ENCODE measurements at regions not wholly inside any gene's neighbourhood (a gene's known extent, or its start where the extent isn't known, plus 50 kb on each side); places are given as distances from the start of the nearest gene placed in this dataset.
"Not testable (repeated sequence)": the region's sequence is repeated elsewhere in the genome, so short reads cannot be mapped to it uniquely, and the experiment has no call there.

- CTCF ChIA-PET = not testable (repeated sequence)
These were observed 2406.1 kb upstream of the PCDH20 start for GRCh38 chr13:63821785-63822184.

DNA sequence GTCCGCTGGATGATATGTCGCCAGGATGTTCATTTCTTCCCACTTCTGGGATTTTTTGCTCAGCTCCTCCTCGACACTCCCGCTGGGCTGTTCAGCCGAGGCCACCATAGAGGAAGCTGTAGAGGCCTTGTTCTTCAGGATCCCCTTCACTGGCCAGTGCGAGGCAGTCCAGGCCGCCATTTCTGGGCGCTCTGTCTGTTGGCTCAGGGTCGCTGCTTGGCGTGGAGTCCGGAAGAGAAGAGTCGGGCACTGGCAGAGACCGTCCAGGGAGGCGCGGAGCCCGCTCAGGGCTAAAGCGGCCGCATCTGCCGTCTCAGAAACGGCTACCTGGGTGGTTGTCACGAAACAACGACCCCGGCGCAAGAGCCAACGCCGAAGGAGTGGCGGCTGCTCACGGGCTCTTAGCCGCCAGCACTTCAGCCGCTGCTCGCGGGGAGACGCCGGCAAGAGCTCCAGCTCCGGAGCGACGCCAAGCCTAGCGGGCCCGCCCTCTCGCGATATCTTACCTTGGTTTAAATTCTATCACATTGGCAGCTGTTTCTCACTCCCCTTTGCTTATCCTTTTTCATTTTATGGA is 2395.9 kb upstream of the PCDH20 start:
- H4K20me1 ChIP-seq (replicated peaks; ENCODE audit: control insufficient read depth, extremely low read depth, insufficient read depth, low read length); FAIRE-seq; H3K79me2 ChIP-seq (ENCODE audit: control insufficient read depth, insufficient read depth, low read length); CTCF ChIA-PET; H3K36me3 ChIP-seq (ENCODE audit: control insufficient read depth in 2 of 2, extremely low read depth in 1 of 2, insufficient read depth in 2 of 2, low read length in 2 of 2); H3K4me1 ChIP-seq (ENCODE audit: control insufficient read depth, extremely low read depth, insufficient read depth, low read length); H3K27me3 ChIP-seq (ENCODE audit: control insufficient read depth in 2 of 2, insufficient read depth in 2 of 2, low read length in 2 of 2); BruUV-seq (replicated peaks); H3K27ac ChIP-seq (ENCODE audit: insufficient read depth, low read depth, low read length); H3K4me2 ChIP-seq (ENCODE audit: insufficient read depth, low read length); H3K9me3 ChIP-seq (replicated peaks; ENCODE audit: control insufficient read depth, insufficient read depth, low read length); H3K9me1 ChIP-seq (replicated peaks; ENCODE audit: control insufficient read depth, extremely low read depth, insufficient read depth, low read length); intact Hi-C loops (cut with micrococcal nuclease); DNase-seq (ENCODE audit: low read depth, low spot score); POLR2A ChIA-PET; H3K4me3 ChIP-seq (replicated peaks in 1 of 3; ENCODE audit: insufficient read depth in 1 of 3, low read depth in 1 of 3, low read length in 3 of 3); H3K9ac ChIP-seq (replicated peaks; ENCODE audit: extremely low read depth, insufficient read depth, low read length); H2AFZ ChIP-seq (ENCODE audit: low read depth, low read length); dilution Hi-C loops (cut with MboI; ENCODE audit: extremely low pct_ligation_motif_present, low sequenced_read_pairs): not testable (repeated sequence)

More at GRCh38 chr13:63821785-63822184, 2406.1 kb upstream of the PCDH20 start:
- H3K9me3 ChIP-seq (replicated peaks; ENCODE audit: control insufficient read depth, insufficient read depth, low read length); intact Hi-C loops (cut with micrococcal nuclease); H3K9me1 ChIP-seq (replicated peaks; ENCODE audit: control insufficient read depth, extremely low read depth, insufficient read depth, low read length); H2AFZ ChIP-seq (ENCODE audit: low read depth, low read length); H3K9ac ChIP-seq (replicated peaks; ENCODE audit: extremely low read depth, insufficient read depth, low read length); dilution Hi-C loops (cut with MboI; ENCODE audit: extremely low pct_ligation_motif_present, low sequenced_read_pairs); H4K20me1 ChIP-seq (replicated peaks; ENCODE audit: control insufficient read depth, extremely low read depth, insufficient read depth, low read length); H3K4me2 ChIP-seq (ENCODE audit: insufficient read depth, low read length); H3K36me3 ChIP-seq (ENCODE audit: control insufficient read depth in 2 of 2, extremely low read depth in 1 of 2, insufficient read depth in 2 of 2, low read length in 2 of 2); H3K27ac ChIP-seq (ENCODE audit: insufficient read depth, low read depth, low read length); FAIRE-seq; DNase-seq (ENCODE audit: low read depth, low spot score); H3K79me2 ChIP-seq (ENCODE audit: control insufficient read depth, insufficient read depth, low read length); H3K27me3 ChIP-seq (ENCODE audit: control insufficient read depth in 2 of 2, insufficient read depth in 2 of 2, low read length in 2 of 2); POLR2A ChIA-PET; H3K4me3 ChIP-seq (replicated peaks in 1 of 3; ENCODE audit: insufficient read depth in 1 of 3, low read depth in 1 of 3, low read length in 3 of 3); BruUV-seq (replicated peaks); H3K4me1 ChIP-seq (ENCODE audit: control insufficient read depth, extremely low read depth, insufficient read depth, low read length): not testable (repeated sequence)

GRCh38 chr13:63791134-63791533 is 2375.5 kb upstream of the PCDH20 start:
- BruUV-seq (replicated peaks); POLR2A ChIA-PET; H3K4me3 ChIP-seq (replicated peaks in 1 of 3; ENCODE audit: insufficient read depth in 1 of 3, low read depth in 1 of 3, low read length in 3 of 3); H3K27ac ChIP-seq (ENCODE audit: insufficient read depth, low read depth, low read length); H3K27me3 ChIP-seq (ENCODE audit: control insufficient read depth in 2 of 2, insufficient read depth in 2 of 2, low read length in 2 of 2); H3K9me1 ChIP-seq (replicated peaks; ENCODE audit: control insufficient read depth, extremely low read depth, insufficient read depth, low read length); H3K36me3 ChIP-seq (ENCODE audit: control insufficient read depth in 2 of 2, extremely low read depth in 1 of 2, insufficient read depth in 2 of 2, low read length in 2 of 2); H2AFZ ChIP-seq (ENCODE audit: low read depth, low read length); intact Hi-C loops (cut with micrococcal nuclease); dilution Hi-C loops (cut with MboI; ENCODE audit: extremely low pct_ligation_motif_present, low sequenced_read_pairs); DNase-seq (ENCODE audit: low read depth, low spot score); CTCF ChIA-PET; H4K20me1 ChIP-seq (replicated peaks; ENCODE audit: control insufficient read depth, extremely low read depth, insufficient read depth, low read length); FAIRE-seq; H3K9ac ChIP-seq (replicated peaks; ENCODE audit: extremely low read depth, insufficient read depth, low read length); H3K4me2 ChIP-seq (ENCODE audit: insufficient read depth, low read length); H3K9me3 ChIP-seq (replicated peaks; ENCODE audit: control insufficient read depth, insufficient read depth, low read length); H3K4me1 ChIP-seq (ENCODE audit: control insufficient read depth, extremely low read depth, insufficient read depth, low read length); H3K79me2 ChIP-seq (ENCODE audit: control insufficient read depth, insufficient read depth, low read length): not testable (repeated sequence)

Measured in endothelial cell of umbilical vein (primary cell).